Prostate gland (tissue), 2 donors: ENCODE measurements at regions not wholly inside any gene's neighbourhood (a gene's known extent, or its start where the extent isn't known, plus 50 kb on each side); places are given as distances from the start of the nearest gene placed in this dataset.

Experiments used
- DNase-seq: peaks from one replicate; pipeline ENCODE4 v3.0.0-alpha.2; 2019; ENCODE audit warnings: low spot score
- H3K27ac ChIP-seq, 2 donors: fragments of 200-600 bp; sonication (generic); 2 replicates each; pipeline ENCODE4 v1.5.1; 2017 to 2019
- H3K27me3 ChIP-seq: fragments of 200-600 bp; sonication (generic); replicated peaks from 2 replicates; pipeline ENCODE4 v1.5.1; 2019; ENCODE audit not compliant: insufficient read depth
- H3K36me3 ChIP-seq, 2 donors: fragments of 200-600 bp; sonication (generic); 1 replicate in 1 of 2; 2 replicates in 1 of 2; pipeline versions ENCODE4 v1.5.1 to v1.8.1; 2017 to 2019
- H3K4me1 ChIP-seq: fragments of 200-600 bp; sonication (generic); replicated peaks from 2 replicates; pipeline ENCODE4 v1.5.1; 2019
- H3K4me3 ChIP-seq, 2 donors: fragments of 200-600 bp; sonication (generic); 2 replicates each; pipeline ENCODE4 v1.5.1; 2017 to 2019
- H3K9me3 ChIP-seq: fragments of 200-600 bp; sonication (generic); 2 replicates; pipeline ENCODE4 v1.5.1; 2017
- CTCF ChIP-seq, 4 experiments: fragments of 200-600 bp in 2 of 4; fragments of 450-650 bp in 2 of 4; sonication (generic) in 2 of 4; IDR thresholded peaks; 1 replicate in 3 of 4; 2 replicates in 1 of 4; pipeline ENCODE4 v1.5.1; 2016 to 2019; ENCODE audit warnings: antibody characterized with exemption in 4 of 4, mild to moderate bottlenecking in 2 of 4, moderate library complexity in 2 of 4
- POLR2A ChIP-seq: fragments of 450-650 bp; IDR thresholded peaks from one replicate; pipeline ENCODE4 v1.6.1; 2016; ENCODE audit warnings: antibody characterized with exemption, mild to moderate bottlenecking
- POLR2AphosphoS5 ChIP-seq: sonication (generic); formaldehyde crosslinking; IDR thresholded peaks from one replicate; pipeline ENCODE4 v1.6.1; 2017; ENCODE audit warnings: antibody characterized with exemption
- WGBS: methylation state at CpG from one replicate; pipeline ENCODE4 v1.1.5; 2018; 5-methylcytosine and 5-hydroxymethylcytosine counted together
- intact Hi-C: fragments of 100-400 bp; cut with DNase I; formaldehyde crosslinking; loops from one replicate; pipeline ENCODE4 v1.14.2; 2022

GRCh38 chr16:74199066-74199841 is 97.4 kb upstream of the PSMD7 start:
- DNase-seq, result no peak
- Histone ChIP-seq H3K4me3 (no peak overlapping the region), H3K9me3 (no peaks in the 10 kb centered on the region), H3K4me1 (no peaks in the 10 kb centered on the region), H3K27ac (no peak overlapping the region), H3K27me3 (no peaks in the 10 kb centered on the region), H3K36me3 (no peaks in the 10 kb centered on the region)
- intact Hi-C loops, result no loop called here
- TF ChIP-seq CTCF (IDR thresholded peaks at IDR 0.05), result no peak
- TF ChIP-seq POLR2AphosphoS5, result no peak
- TF ChIP-seq POLR2A, result no peak
- 61% methylated on average over 4 of the region's 4 CpGs for WGBS

GRCh38 chr16:74192281-74192797 is 104.3 kb upstream of the PSMD7 start:
- no peak for DNase-seq
- Histone ChIP-seq H3K4me3 (no peak overlapping the region), H3K27me3 (no peaks in the 10 kb centered on the region), H3K9me3 (no peaks in the 10 kb centered on the region), H3K36me3 (no peaks in the 10 kb centered on the region), H3K27ac (no peak overlapping the region), H3K4me1 (no peaks in the 10 kb centered on the region)
- TF ChIP-seq POLR2A, result no peak
- no peak for TF ChIP-seq POLR2AphosphoS5
- no peak for TF ChIP-seq CTCF (IDR thresholded peaks at IDR 0.05)
- intact Hi-C loops, result no loop called here
- 77% methylated on average over 2 of the region's 2 CpGs for WGBS

- H3K27me3 ChIP-seq, result no peaks in the 10 kb centered on the region
- no peak for TF ChIP-seq POLR2AphosphoS5
- TF ChIP-seq CTCF (IDR thresholded peaks at IDR 0.05), result no peak
- TF ChIP-seq POLR2A, result no peak
- no peak overlapping the region for H3K4me3 ChIP-seq
- no peak overlapping the region for H3K27ac ChIP-seq
- DNase-seq, result no peak
- H3K9me3 ChIP-seq, result no peaks in the 10 kb centered on the region
- H3K4me1 ChIP-seq, result no peaks in the 10 kb centered on the region
- intact Hi-C loops, result no loop called here
- no peaks in the 10 kb centered on the region for H3K36me3 ChIP-seq
These were observed 106.3 kb upstream of the PSMD7 start for GRCh38 chr16:74190292-74190691.

GRCh38 chr16:74188856-74189255 is 107.8 kb upstream of the PSMD7 start:
- Histone ChIP-seq H3K9me3 (no peaks in the 10 kb centered on the region), H3K27ac (no peak overlapping the region), H3K4me1 (no peaks in the 10 kb centered on the region), H3K4me3 (no peak overlapping the region), H3K36me3 (no peaks in the 10 kb centered on the region), H3K27me3 (no peaks in the 10 kb centered on the region)
- intact Hi-C loops, result no loop called here
- WGBS, result 91% methylated on average over 4 of the region's 4 CpGs
- DNase-seq, result no peak
- TF ChIP-seq POLR2A (no peak), POLR2AphosphoS5 (no peak), CTCF (IDR thresholded peaks at IDR 0.05) (no peak)

- H3K27me3 ChIP-seq, result no peaks in the 10 kb centered on the region
- intact Hi-C loops, result no loop called here
- no peaks in the 10 kb centered on the region for H3K36me3 ChIP-seq
- TF ChIP-seq POLR2A, result no peak
- 12% methylated on average over 3 of the region's 3 CpGs for WGBS
- no peak for DNase-seq
- H3K27ac ChIP-seq, result no peak overlapping the region
- H3K9me3 ChIP-seq, result no peaks in the 10 kb centered on the region
- no peak overlapping the region for H3K4me3 ChIP-seq
- H3K4me1 ChIP-seq, result no peaks in the 10 kb centered on the region
These were observed 110.0 kb upstream of the PSMD7 start for GRCh38 chr16:74186561-74186971.
